ENCODE measurements at regions not wholly inside any gene's neighbourhood (a gene's known extent, or its start where the extent isn't known, plus 50 kb on each side); places are given as distances from the start of the nearest gene placed in this dataset.

- no peak for TF ChIP-seq EZH2 (IDR thresholded peaks at IDR 0.05; ENCODE audit: low read length)
- TF ChIP-seq CTCF (optimal IDR thresholded peaks at IDR 0.05 in 1 of 3, IDR thresholded peaks at IDR 0.05 in 1 of 3, conservative IDR thresholded peaks at IDR 0.05 in 1 of 3; ENCODE audit: extremely low read depth in 1 of 3, insufficient read depth in 2 of 3, low read length in 3 of 3), result no peak
- Histone ChIP-seq H3K36me3 (ENCODE audit: control insufficient read depth in 2 of 2, extremely low read depth in 1 of 2, insufficient read depth in 2 of 2, low read length in 2 of 2) (no peaks in the 10 kb centered on the region), H3K27ac (ENCODE audit: control insufficient read depth, insufficient read depth, low read length) (no peak overlapping the region), H3K9ac (ENCODE audit: control insufficient read depth, extremely low read depth, insufficient read depth, low read length) (no peak overlapping the region), H2AFZ (ENCODE audit: control insufficient read depth, low read length) (no peak overlapping the region), H3K4me1 (ENCODE audit: control insufficient read depth, extremely low read depth, insufficient read depth, low read length) (no peaks in the 10 kb centered on the region), H3K79me2 (ENCODE audit: control insufficient read depth, insufficient read depth, low read length) (no peaks in the 10 kb centered on the region), H4K20me1 (ENCODE audit: control insufficient read depth, extremely low read depth, insufficient read depth, low read length) (no peaks in the 10 kb centered on the region), H3K9me1 (ENCODE audit: control insufficient read depth, extremely low read depth, insufficient read depth, low read length) (no peaks in the 10 kb centered on the region), H3K4me2 (ENCODE audit: control insufficient read depth, extremely low read depth, insufficient read depth, low read depth, low read length) (no peak overlapping the region), H3K9me3 (ENCODE audit: control insufficient read depth, low read depth, low read length) (no peaks in the 10 kb centered on the region), H3K27me3 (ENCODE audit: control insufficient read depth, extremely low read depth, insufficient read depth, low read length) (no peaks in the 10 kb centered on the region), H3K4me3 (ENCODE audit: control insufficient read depth in 2 of 3, extremely low read depth in 1 of 3, insufficient read depth in 2 of 3, low read depth in 1 of 3, low read length in 3 of 3) (no peak overlapping the region)
- FAIRE-seq (no peak), DNase-seq (ENCODE audit: low read depth, low spot score) (no peak)
- dilution Hi-C loops (cut with MboI; ENCODE audit: extremely low pct_ligation_motif_present, low sequenced_read_pairs), result no loop called here
Observed at GRCh38 chr16:10333321-10334032, 52.4 kb upstream of the ATF7IP2 start.

GRCh38 chr16:10335681-10336080 is 50.2 kb upstream of the ATF7IP2 start:
- DNase-seq (ENCODE audit: low read depth, low spot score) (no peak), FAIRE-seq (no peak)
- Histone ChIP-seq H3K27me3 (ENCODE audit: control insufficient read depth, extremely low read depth, insufficient read depth, low read length) (no peaks in the 10 kb centered on the region), H2AFZ (ENCODE audit: control insufficient read depth, low read length) (no peak overlapping the region), H4K20me1 (ENCODE audit: control insufficient read depth, extremely low read depth, insufficient read depth, low read length) (no peaks in the 10 kb centered on the region), H3K36me3 (ENCODE audit: control insufficient read depth in 2 of 2, extremely low read depth in 1 of 2, insufficient read depth in 2 of 2, low read length in 2 of 2) (no peaks in the 10 kb centered on the region), H3K79me2 (ENCODE audit: control insufficient read depth, insufficient read depth, low read length) (no peaks in the 10 kb centered on the region), H3K9me3 (ENCODE audit: control insufficient read depth, low read depth, low read length) (no peaks in the 10 kb centered on the region), H3K4me3 (ENCODE audit: control insufficient read depth in 2 of 3, extremely low read depth in 1 of 3, insufficient read depth in 2 of 3, low read depth in 1 of 3, low read length in 3 of 3) (no peak overlapping the region), H3K9me1 (ENCODE audit: control insufficient read depth, extremely low read depth, insufficient read depth, low read length) (no peaks in the 10 kb centered on the region), H3K27ac (ENCODE audit: control insufficient read depth, insufficient read depth, low read length) (no peak overlapping the region), H3K9ac (ENCODE audit: control insufficient read depth, extremely low read depth, insufficient read depth, low read length) (no peak overlapping the region), H3K4me2 (ENCODE audit: control insufficient read depth, extremely low read depth, insufficient read depth, low read depth, low read length) (no peak overlapping the region), H3K4me1 (ENCODE audit: control insufficient read depth, extremely low read depth, insufficient read depth, low read length) (no peaks in the 10 kb centered on the region)
- TF ChIP-seq CTCF (optimal IDR thresholded peaks at IDR 0.05 in 1 of 3, IDR thresholded peaks at IDR 0.05 in 1 of 3, conservative IDR thresholded peaks at IDR 0.05 in 1 of 3; ENCODE audit: extremely low read depth in 1 of 3, insufficient read depth in 2 of 3, low read length in 3 of 3) (no peak), EZH2 (IDR thresholded peaks at IDR 0.05; ENCODE audit: low read length) (no peak)
- dilution Hi-C loops (cut with MboI; ENCODE audit: extremely low pct_ligation_motif_present, low sequenced_read_pairs), result no loop called here

Data from keratinocyte (primary cell).